ENCODE measurements at regions not wholly inside any gene's neighbourhood (a gene's known extent, or its start where the extent isn't known, plus 50 kb on each side); places are given as distances from the start of the nearest gene placed in this dataset.

DNA sequence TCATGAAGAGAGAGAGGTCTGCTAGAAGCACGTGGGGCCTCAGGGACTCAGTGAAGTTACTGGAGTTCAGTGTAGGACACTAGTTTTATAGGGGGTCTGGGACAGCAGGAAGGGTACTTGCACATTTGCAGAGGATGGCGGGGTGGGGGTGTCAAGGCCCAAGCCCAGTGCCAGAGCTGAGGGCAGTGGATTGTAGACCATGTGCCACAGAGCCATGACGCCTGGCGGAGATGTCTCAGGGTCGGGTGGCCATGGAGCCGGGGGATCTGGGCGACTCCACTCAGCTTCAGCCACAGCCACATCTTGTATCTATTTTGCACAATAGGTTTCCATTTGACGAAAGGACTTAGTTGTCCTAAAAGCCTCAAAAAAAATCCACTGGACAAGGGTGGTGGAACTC lies 50.4 kb upstream of the RGMA start:
- no peak for DNase-seq

DNA sequence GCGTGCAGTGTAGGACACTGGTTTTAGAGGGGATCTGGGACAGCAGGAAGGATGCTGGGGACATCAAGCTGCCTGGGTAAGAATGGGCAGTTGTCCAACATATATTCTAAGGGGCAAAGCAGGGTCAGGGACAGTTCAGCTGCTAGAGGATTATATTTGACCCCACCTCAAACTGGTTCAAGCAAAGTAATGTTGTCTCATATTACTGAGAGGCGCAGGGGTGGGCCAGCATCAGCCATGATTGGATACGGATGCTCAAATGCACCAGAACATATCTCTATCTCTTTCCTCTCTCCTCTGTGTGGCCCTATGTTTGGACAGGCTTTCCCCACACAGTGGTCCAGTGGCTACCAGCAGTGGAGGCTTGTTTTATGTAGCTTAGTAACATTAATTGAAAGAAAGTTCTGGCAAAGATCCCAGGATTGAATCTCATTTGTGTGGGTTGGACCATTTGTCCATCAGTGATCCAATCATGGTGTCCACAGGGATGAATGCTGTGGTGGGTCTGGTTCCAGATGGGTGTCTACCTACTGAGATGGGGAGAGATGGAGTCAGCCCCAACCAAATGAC lies 49.8 kb upstream of the RGMA start:
- no peak for DNase-seq

All from GOT3 (cell line).